ENCODE measurements at regions not wholly inside any gene's neighbourhood (a gene's known extent, or its start where the extent isn't known, plus 50 kb on each side); places are given as distances from the start of the nearest gene placed in this dataset.

GRCh38 chr14:89014569-89014850 lies 190.1 kb downstream of the TTC8 start:
- TF ChIP-seq, protein P1, sequence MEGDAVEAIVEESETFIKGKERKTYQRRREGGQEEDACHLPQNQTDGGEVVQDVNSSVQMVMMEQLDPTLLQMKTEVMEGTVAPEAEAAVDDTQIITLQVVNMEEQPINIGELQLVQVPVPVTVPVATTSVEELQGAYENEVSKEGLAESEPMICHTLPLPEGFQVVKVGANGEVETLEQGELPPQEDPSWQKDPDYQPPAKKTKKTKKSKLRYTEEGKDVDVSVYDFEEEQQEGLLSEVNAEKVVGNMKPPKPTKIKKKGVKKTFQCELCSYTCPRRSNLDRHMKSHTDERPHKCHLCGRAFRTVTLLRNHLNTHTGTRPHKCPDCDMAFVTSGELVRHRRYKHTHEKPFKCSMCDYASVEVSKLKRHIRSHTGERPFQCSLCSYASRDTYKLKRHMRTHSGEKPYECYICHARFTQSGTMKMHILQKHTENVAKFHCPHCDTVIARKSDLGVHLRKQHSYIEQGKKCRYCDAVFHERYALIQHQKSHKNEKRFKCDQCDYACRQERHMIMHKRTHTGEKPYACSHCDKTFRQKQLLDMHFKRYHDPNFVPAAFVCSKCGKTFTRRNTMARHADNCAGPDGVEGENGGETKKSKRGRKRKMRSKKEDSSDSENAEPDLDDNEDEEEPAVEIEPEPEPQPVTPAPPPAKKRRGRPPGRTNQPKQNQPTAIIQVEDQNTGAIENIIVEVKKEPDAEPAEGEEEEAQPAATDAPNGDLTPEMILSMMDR (IDR thresholded peaks at IDR 0.05) = no peak
- no peak for TF ChIP-seq POLR2AphosphoS5 (IDR thresholded peaks at IDR 0.05)

Measured in suprapubic skin (tissue), 3 donors.